Thyroid gland (tissue), 4 donors: ENCODE measurements at regions not wholly inside any gene's neighbourhood (a gene's known extent, or its start where the extent isn't known, plus 50 kb on each side); places are given as distances from the start of the nearest gene placed in this dataset.

ENCODE experiments used
- DNase-seq, 2 donors: peaks; one replicate each; pipeline ENCODE4 v3.0.0-alpha.2; 2019
- H3K27ac ChIP-seq, 3 donors: fragments of 200-600 bp; sonication (generic); 1 replicate in 2 of 3; 2 replicates in 1 of 3; pipeline ENCODE4 v1.5.1; 2016 to 2019; ENCODE audit warnings: mild to moderate bottlenecking in 1 of 3, moderate library complexity in 1 of 3
- H3K27me3 ChIP-seq: fragments of 200-600 bp; sonication (generic); one replicate; pipeline ENCODE4 v1.5.1; 2019
- H3K36me3 ChIP-seq, 2 donors: fragments of 200-600 bp; sonication (generic); one replicate each; pipeline ENCODE4 v1.5.1; 2016 to 2019
- H3K4me1 ChIP-seq, 2 donors: fragments of 200-600 bp; sonication (generic); one replicate each; pipeline ENCODE4 v1.5.1; 2017 to 2019
- H3K4me3 ChIP-seq, 3 donors: fragments of 200-600 bp; sonication (generic); replicated peaks in 1 of 3; 1 replicate in 2 of 3; 2 replicates in 1 of 3; pipeline ENCODE4 v1.5.1; 2016; ENCODE audit warnings: mild to moderate bottlenecking in 1 of 3
- H3K9me3 ChIP-seq: fragments of 200-600 bp; sonication (generic); one replicate; pipeline ENCODE4 v1.5.1; 2017
- CTCF ChIP-seq, 6 experiments: fragments of 200-600 bp in 3 of 6; fragments of 450-650 bp in 3 of 6; sonication (generic) in 3 of 6; IDR thresholded peaks; one replicate each; pipeline ENCODE4 v1.5.1; 2016 to 2019; ENCODE audit warnings: antibody characterized with exemption in 6 of 6, mild to moderate bottlenecking in 2 of 6, inconsistent platforms in 1 of 6, moderate library complexity in 1 of 6
- POLR2A ChIP-seq, 2 donors: fragments of 450-650 bp; IDR thresholded peaks; one replicate each; pipeline ENCODE4 v1.6.1; 2017; ENCODE audit warnings: antibody characterized with exemption in 2 of 2, mild to moderate bottlenecking in 2 of 2, moderate library complexity in 1 of 2
- WGBS, 2 donors: methylation state at CpG; one replicate each; pipeline ENCODE4 v1.1.5; 2017; 5-methylcytosine and 5-hydroxymethylcytosine counted together
- intact Hi-C: fragments of 100-400 bp; cut with DNase I; formaldehyde crosslinking; loops from one replicate; pipeline ENCODE4 v1.15.1; 2023

- intact Hi-C loops, result no loop called here
- Histone ChIP-seq H3K4me3 (no peak overlapping the region), H3K27ac (no peak overlapping the region), H3K36me3 (no peaks in the 10 kb centered on the region), H3K27me3 (no peaks in the 10 kb centered on the region), H3K4me1 (peaks cover 0 to 3% of the 10 kb centered on the region in 2 donors), H3K9me3 (no peaks in the 10 kb centered on the region)
- WGBS, 2 donors, result 25 to 43% methylated on average over 3 of the region's 3 CpGs
- no peak for TF ChIP-seq POLR2A (IDR thresholded peaks at IDR 0.05)
- TF ChIP-seq CTCF (IDR thresholded peaks at IDR 0.05), result no peak
- DNase-seq, result peak; percentile 56 to 68
Observed at GRCh38 chr4:126414741-126415140, 1100.0 kb downstream of the FAT4 start.

- Histone ChIP-seq H3K36me3 (no peaks in the 10 kb centered on the region), H3K4me3 (no peak overlapping the region), H3K27me3 (no peaks in the 10 kb centered on the region), H3K27ac (no peak overlapping the region), H3K4me1 (peaks cover 0 to 3% of the 10 kb centered on the region in 2 donors), H3K9me3 (no peaks in the 10 kb centered on the region)
- no peak for DNase-seq
- TF ChIP-seq CTCF (IDR thresholded peaks at IDR 0.05), result no peak
- no peak for TF ChIP-seq POLR2A (IDR thresholded peaks at IDR 0.05)
- intact Hi-C loops, result no loop called here
Observed at GRCh38 chr4:126419266-126419665, 1104.5 kb downstream of the FAT4 start.

GRCh38 chr4:126427853-126428252 is 1113.1 kb downstream of the FAT4 start:
- no peak for DNase-seq
- Histone ChIP-seq H3K27ac (no peak overlapping the region), H3K4me1 (no peaks in the 10 kb centered on the region), H3K36me3 (no peaks in the 10 kb centered on the region), H3K4me3 (no peak overlapping the region), H3K9me3 (no peaks in the 10 kb centered on the region), H3K27me3 (no peaks in the 10 kb centered on the region)
- no peak for TF ChIP-seq POLR2A (IDR thresholded peaks at IDR 0.05)
- no peak for TF ChIP-seq CTCF (IDR thresholded peaks at IDR 0.05)
- intact Hi-C loops, result no loop called here
- 72 to 74% methylated on average over 4 of the region's 4 CpGs for WGBS, 2 donors

GRCh38 chr4:126431049-126431448 is 1116.3 kb downstream of the FAT4 start:
- no peaks in the 10 kb centered on the region for H3K36me3 ChIP-seq
- H3K4me1 ChIP-seq, result no peaks in the 10 kb centered on the region
- 91 to 93% methylated on average over 6 of the region's 6 CpGs for WGBS, 2 donors
- TF ChIP-seq POLR2A (IDR thresholded peaks at IDR 0.05), result no peak
- no peak for TF ChIP-seq CTCF (IDR thresholded peaks at IDR 0.05)
- no peak for DNase-seq
- intact Hi-C loops, result no loop called here
- H3K27me3 ChIP-seq, result no peaks in the 10 kb centered on the region
- no peak overlapping the region for H3K27ac ChIP-seq
- H3K4me3 ChIP-seq, result no peak overlapping the region
- no peaks in the 10 kb centered on the region for H3K9me3 ChIP-seq

- Histone ChIP-seq H3K27ac (no peak overlapping the region), H3K36me3 (no peaks in the 10 kb centered on the region), H3K4me3 (no peak overlapping the region), H3K4me1 (peaks cover 13% of the 10 kb centered on the region in 2 donors), H3K9me3 (no peaks in the 10 kb centered on the region), H3K27me3 (no peaks in the 10 kb centered on the region)
- TF ChIP-seq CTCF (IDR thresholded peaks at IDR 0.05) (no peak), POLR2A (IDR thresholded peaks at IDR 0.05) (no peak)
- intact Hi-C loops, result no loop called here
- DNase-seq, result no peak
- WGBS, 2 donors, result 73 to 78% methylated on average over 2 of the region's 2 CpGs
Observed at GRCh38 chr4:126435491-126435890, 1120.7 kb downstream of the FAT4 start.
